Suppressor macrophage (primary cell): ENCODE measurements at regions not wholly inside any gene's neighbourhood (a gene's known extent, or its start where the extent isn't known, plus 50 kb on each side); places are given as distances from the start of the nearest gene placed in this dataset.
"Not testable (repeated sequence)": the region's sequence is repeated elsewhere in the genome, so short reads cannot be mapped to it uniquely, and the experiment has no call there.

Experiments
- DNase-seq, 4 experiments: peaks; one replicate each; pipeline ENCODE4 v3.0.0-alpha.2; 2020 to 2022

DNA sequence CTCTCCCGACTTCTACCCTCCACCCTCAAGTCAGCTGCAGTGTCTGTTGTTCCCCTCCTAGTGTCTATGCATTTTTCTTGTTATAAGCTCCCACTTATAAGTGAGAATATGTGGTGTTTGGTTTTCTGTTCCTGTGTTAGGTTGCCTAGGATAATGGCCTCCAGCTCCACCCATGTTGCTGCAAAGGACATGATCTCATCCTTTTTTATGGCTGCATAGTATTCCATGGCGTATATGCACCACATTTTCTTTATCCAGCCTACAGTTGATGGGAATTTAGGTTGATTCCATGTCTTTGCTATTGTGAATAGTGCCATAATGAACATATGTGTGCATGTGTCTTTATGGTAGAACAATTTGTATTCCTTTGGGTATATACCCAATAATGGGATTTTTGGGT lies 80.7 kb downstream of the SPTSSA start:
- DNase-seq = not testable (repeated sequence)

DNA sequence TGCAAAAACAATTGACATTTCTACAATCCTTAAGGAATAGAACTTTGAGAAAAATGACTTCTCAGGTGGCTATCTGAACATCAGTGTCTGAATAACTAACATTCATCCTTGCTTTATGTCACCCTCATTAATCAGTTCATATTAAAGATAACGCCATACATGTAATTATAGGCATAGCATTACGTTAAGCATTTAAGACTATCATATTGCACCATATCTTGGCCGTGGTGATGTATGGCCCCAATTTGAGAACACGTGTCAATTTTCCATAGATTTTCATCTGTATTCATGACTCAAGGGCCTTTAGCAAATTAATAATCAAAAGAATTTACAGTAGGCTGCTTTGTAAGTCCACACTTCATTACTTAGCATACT lies 81.6 kb downstream of the SPTSSA start:
- DNase-seq = no peak

GRCh38 chr14:34379816-34380470 lies 82.1 kb downstream of the SPTSSA start:
- DNase-seq = no peak

DNA sequence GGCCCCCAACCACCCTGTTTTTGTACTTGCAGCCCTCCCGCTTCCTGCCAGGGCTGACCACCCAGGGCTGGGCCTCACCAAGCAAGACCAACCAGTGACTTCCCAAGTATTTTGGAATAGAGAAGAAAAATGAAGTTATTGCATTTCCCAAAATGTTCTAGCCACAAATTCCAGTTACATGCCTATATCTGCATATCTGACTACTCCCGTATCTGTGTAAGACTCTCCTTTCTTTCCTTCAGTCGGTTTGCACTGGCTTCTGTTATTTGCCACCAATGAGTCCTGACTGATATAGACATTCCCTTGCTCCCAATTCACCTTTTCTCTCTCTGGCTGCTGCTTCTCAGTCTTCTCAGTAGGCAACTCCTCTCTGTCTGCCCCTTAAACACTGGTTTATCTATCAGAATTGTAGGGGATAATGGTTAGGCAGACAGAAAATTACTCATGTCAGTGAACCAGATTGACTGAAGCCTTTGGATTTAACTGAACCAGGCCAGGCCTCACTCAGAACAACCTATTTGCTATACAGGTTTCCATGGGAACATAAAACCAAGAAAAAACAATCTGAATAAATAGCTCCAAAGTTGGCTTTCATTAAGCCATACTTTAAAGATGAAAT lies 85.3 kb downstream of the SPTSSA start:
- DNase-seq = no peak

DNA sequence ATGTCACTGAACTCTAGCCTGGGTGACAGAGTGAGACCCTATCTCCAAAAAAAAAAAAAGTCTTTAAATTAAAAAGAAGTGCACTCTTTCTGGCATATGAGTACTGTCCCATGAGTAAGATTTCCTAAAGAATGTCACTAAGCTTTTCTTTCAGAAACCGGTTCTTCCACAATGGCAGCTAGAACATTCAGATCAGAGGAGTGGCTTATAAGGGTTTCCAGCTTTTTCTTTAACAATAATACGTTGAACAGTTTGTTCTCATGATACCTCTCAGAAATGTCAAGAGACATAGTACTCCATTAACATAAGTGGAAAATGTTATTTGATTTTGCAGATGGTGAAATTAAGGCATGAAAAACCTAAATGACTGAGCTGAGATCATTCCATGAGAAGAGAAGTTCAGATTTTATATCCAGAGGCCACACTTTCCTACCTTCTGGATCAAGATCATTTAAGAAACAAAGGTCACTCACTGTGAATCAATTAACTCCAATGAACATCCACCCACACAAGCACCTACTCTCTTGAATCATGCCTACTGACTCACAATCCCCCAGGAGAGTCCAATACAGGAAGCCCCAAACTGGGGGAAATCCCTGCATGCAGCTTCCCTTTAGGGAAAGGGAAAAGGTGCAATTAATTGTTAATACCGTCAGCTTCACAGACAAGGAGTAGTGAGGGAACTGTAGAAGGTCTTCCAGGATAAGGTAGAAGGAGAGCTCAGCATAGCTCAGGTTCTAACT lies 86.9 kb downstream of the SPTSSA start:
- peak; percentile 54 to 79 (median 68) for DNase-seq

DNA sequence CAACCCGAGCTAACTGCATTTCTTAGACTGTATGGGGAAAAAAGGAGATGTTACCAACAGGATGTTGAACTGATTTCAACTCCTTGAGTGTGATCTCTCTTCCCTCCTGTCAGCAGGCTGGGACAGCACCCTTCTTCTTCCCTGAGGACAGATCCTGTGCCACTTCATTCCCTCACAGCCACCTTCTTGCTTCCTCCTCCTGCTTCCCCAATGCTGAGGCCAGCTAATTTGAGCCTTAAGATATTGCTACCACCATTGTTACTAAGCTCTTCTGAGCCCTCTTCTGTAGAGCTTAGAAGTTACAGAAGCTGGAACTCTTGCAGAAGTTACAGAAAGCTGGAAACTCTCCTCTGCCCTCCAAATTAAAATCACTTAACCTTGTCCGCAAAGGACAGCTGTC lies 88.8 kb downstream of the SPTSSA start:
- DNase-seq = peak in 3 of 4 experiments; percentile 46 to 66 (median 63)

GRCh38 chr14:34372786-34373185 lies 89.3 kb downstream of the SPTSSA start:
- DNase-seq = no peak

GRCh38 chr14:34369648-34370030 lies 92.4 kb downstream of the SPTSSA start:
- no peak for DNase-seq

GRCh38 chr14:34368971-34369647 lies 92.9 kb downstream of the SPTSSA start:
- peak; percentile 61 to 83 (median 81) for DNase-seq

GRCh38 chr14:34368115-34368970 lies 93.7 kb downstream of the SPTSSA start:
- peak in 3 of 4 experiments; percentile 27 to 77 (median 70) for DNase-seq

GRCh38 chr14:34365309-34365915 lies 96.6 kb downstream of the SPTSSA start:
- DNase-seq = peak in 3 of 4 experiments; percentile 50 to 70 (median 62)

- no peak for DNase-seq
Observed at GRCh38 chr14:34364201-34364600, 97.8 kb downstream of the SPTSSA start.

DNA sequence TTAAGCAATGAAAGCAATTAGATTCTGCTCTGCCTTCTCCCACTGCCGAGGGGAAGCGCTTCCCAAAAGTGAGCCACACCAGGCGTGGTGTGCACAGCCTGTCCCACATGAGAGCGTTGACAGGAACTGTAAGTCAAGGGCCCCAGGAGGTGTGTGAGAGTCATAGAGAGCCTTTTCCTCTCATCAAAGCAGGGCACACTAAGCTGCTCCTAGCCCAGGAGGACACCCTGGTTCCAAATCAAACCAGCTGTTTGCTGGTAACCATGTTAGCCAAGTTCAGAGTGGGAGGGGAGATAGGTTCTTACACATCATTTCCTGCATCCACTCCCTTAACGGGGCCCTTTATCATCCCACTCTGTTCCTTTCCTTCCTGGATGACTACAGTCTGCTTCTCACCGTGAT lies 98.3 kb downstream of the SPTSSA start:
- DNase-seq = peak; percentile 45 to 67 (median 62)

DNA sequence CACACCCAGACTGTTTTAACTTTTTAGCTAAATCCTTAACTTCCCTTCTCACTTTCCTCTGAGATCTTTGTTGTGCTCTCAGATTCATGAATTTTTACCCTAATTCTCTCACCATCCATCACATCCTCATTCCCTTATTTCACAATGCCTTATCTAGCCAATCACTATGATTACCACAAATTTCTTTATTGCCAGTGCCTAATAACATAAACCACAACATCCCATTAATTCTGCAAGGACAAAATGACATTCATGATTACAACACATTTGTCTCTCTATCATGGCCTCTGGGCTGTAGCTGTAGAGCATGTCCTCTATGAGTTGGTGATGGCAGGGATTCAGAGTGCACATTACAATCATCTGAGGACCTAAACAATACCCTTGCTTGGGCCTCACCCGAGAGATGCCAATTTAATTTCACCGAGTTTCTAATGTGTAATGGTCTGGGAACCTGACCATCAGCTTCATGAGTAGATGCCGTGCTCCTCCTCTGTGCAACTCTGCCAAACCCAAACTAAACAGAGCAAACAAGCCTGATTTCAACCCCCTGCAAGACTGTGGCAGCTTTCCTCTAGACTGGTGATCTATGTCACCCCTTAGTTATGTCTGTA lies 99.3 kb downstream of the SPTSSA start:
- peak in 1 of 4 experiments; percentile 34 for DNase-seq

GRCh38 chr14:34361504-34362011 lies 100.5 kb downstream of the SPTSSA start:
- DNase-seq = peak; percentile 38 to 81 (median 54)

- DNase-seq = no peak
Observed at GRCh38 chr14:34359420-34360117, 102.5 kb downstream of the SPTSSA start.

- peak in 3 of 4 experiments; percentile 42 to 53 (median 47) for DNase-seq
Observed at GRCh38 chr14:34356264-34356654, 105.8 kb downstream of the SPTSSA start.

GRCh38 chr14:34355584-34356263 lies 106.3 kb downstream of the SPTSSA start:
- no peak for DNase-seq

DNA sequence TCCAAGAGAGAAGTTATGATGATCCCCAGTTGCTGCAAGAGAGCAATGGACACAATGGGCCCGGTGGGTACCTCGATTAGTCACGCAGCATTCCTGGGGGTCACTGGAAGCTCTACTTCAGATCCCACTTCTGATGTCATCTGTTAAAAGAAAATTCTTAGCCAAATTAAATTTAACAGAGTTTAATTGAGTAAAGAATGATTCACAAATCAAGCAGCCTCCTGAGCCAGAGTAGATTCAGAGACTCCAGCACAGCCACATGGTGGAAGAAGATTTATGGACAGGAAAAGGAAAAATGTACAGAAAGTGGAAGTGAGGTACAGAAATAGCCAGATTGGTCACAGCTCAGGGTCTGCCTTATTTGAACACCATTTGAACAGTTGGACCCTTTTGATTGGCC lies 107.5 kb downstream of the SPTSSA start:
- no peak for DNase-seq

DNA sequence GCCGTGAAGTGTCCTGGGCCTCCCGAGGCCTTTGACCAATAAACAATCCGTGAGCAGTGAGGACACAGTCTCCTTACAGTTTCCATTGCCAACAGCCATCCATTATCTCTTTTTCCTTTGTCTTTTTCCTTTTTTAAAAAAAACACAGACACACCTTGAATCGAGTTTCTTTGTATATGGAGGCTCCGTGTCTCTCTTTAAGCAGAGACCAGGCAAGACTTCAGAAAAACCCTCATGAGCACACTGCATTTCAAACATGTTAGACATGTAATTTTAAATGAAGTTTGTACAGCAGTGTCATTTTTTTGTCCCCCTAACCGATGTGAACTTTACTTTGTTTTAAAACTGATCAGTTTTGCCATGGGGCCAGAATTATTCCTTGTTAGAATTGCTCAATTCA lies 111.1 kb downstream of the SPTSSA start:
- no peak for DNase-seq
